Vagina (tissue), 2 donors: ENCODE measurements at regions not wholly inside any gene's neighbourhood (a gene's known extent, or its start where the extent isn't known, plus 50 kb on each side); places are given as distances from the start of the nearest gene placed in this dataset.

Experiments used
- CTCF ChIP-seq, 3 experiments: fragments of 450-650 bp in 2 of 3; fragments of 200-600 bp in 1 of 3; sonication (generic) in 1 of 3; IDR thresholded peaks; one replicate each; pipeline ENCODE4 v1.5.1; 2017 to 2019; ENCODE audit warnings: antibody characterized with exemption in 3 of 3, mild to moderate bottlenecking in 2 of 3, moderate library complexity in 2 of 3
- POLR2A ChIP-seq, 2 donors: fragments of 450-650 bp; IDR thresholded peaks; one replicate each; pipeline ENCODE4 v1.6.1; 2017; ENCODE audit warnings: antibody characterized with exemption in 2 of 2, mild to moderate bottlenecking in 2 of 2, moderate library complexity in 2 of 2
- POLR2AphosphoS5 ChIP-seq, 2 donors: sonication (generic); formaldehyde crosslinking; IDR thresholded peaks; one replicate each; pipeline ENCODE4 v1.9.0; 2017; ENCODE audit warnings: antibody characterized with exemption in 2 of 2, mild to moderate bottlenecking in 2 of 2, low read depth in 1 of 2; ENCODE audit not compliant: insufficient read depth in 1 of 2

GRCh38 chr12:108009442-108010070 lies 119.5 kb upstream of the WSCD2 start:
- TF ChIP-seq CTCF (IDR thresholded peaks at IDR 0.05) (no peak), POLR2A (IDR thresholded peaks at IDR 0.05) (no peak), POLR2AphosphoS5 (IDR thresholded peaks at IDR 0.05; ENCODE audit: insufficient read depth in 1 of 2, low read depth in 1 of 2) (no peak)
